ENCODE measurements at regions not wholly inside any gene's neighbourhood (a gene's known extent, or its start where the extent isn't known, plus 50 kb on each side); places are given as distances from the start of the nearest gene placed in this dataset.

DNA sequence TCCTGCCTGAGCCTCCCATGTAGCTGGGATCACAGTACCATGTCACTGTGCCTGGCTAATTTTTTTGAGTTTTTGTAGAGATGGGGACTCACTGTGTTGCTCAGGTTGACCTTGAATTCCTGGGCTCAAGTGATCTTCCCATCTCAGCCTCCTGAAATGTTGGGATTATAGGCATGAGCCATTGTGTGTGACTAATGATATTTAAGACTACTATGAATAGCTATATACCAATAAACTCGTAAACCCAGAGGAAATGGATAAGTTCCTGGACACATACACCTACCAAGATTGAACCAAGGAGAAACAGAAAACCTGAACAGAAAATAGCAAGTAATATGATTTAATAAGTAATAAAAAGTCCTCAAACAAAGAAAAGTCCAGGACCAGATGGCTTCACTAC lies 68.0 kb downstream of the TBR1 start:
- no peak for ATAC-seq
- H3K4me1 ChIP-seq (ENCODE audit: control insufficient read depth, insufficient read depth, low read length) = no peaks in the 10 kb centered on the region
- H3K9ac ChIP-seq (ENCODE audit: control insufficient read depth, insufficient read depth, low read length) = no peak overlapping the region
- no peaks in the 10 kb centered on the region for H3K36me3 ChIP-seq (ENCODE audit: control insufficient read depth in 2 of 2, insufficient read depth in 2 of 2, low read length in 1 of 2)
- ChIA-PET POLR2A (no interaction called here), CTCF (no interaction called here), RAD21 (ENCODE audit: unreplicated experiment) (no interaction called here), SMC1A (ENCODE audit: uncharacterized antibody, unreplicated experiment) (interaction anchor here (0.7 kb wide), 1 partner anchor 825 kb away, joined by 3 read pairs; no protein-coding TSS in a partner anchor)
- DNase-seq (ENCODE audit: low read depth, low spot score) = no peak
- intact Hi-C loops (cut with micrococcal nuclease; ENCODE audit: unreplicated experiment) = no loop called here
- H3K79me2 ChIP-seq (ENCODE audit: control insufficient read depth, insufficient read depth, low read length) = no peaks in the 10 kb centered on the region
- no peak for FAIRE-seq
- H2AFZ ChIP-seq (ENCODE audit: control insufficient read depth, low read depth, low read length) = no peak overlapping the region
- no peaks in the 10 kb centered on the region for H3K27me3 ChIP-seq (replicated peaks in 1 of 2; ENCODE audit: control insufficient read depth in 2 of 2, insufficient read depth in 2 of 2, low read length in 1 of 2)
- in situ Hi-C loops (cut with MboI) = no loop called here
- H3K27ac ChIP-seq (ENCODE audit: control insufficient read depth, insufficient read depth) = no peak overlapping the region
- no peak overlapping the region for H3K4me2 ChIP-seq (ENCODE audit: control insufficient read depth, insufficient read depth)
- no TSS peak for BruUV-seq (replicated peaks)
- no peaks in the 10 kb centered on the region; the same call in 2 of the 3 replicates for H3K9me3 ChIP-seq (replicated peaks; ENCODE audit: control insufficient read depth, insufficient read depth, low read length)
- H4K20me1 ChIP-seq (ENCODE audit: control insufficient read depth, insufficient read depth) = no peaks in the 10 kb centered on the region
- H3K4me3 ChIP-seq = no peak overlapping the region
- 0% methylated on average over 1 of the region's 1 CpG for WGBS (ENCODE audit: insufficient coverage, insufficient replicate concordance, low lambda C conversion rate, missing lambda C conversion rate)
- TF ChIP-seq NR2C2 (IDR thresholded peaks at IDR 0.05; ENCODE audit: borderline replicate concordance, control insufficient read depth, insufficient read length, low read depth) (no peak), SPI1 (IDR thresholded peaks at IDR 0.05; ENCODE audit: borderline replicate concordance, insufficient read depth, low read depth, low read length) (no peak), CEBPB (IDR thresholded peaks at IDR 0.05; ENCODE audit: borderline replicate concordance in 1 of 2, low read depth in 2 of 2, low read length in 2 of 2) (no peak), CREB1 (IDR thresholded peaks at IDR 0.05; ENCODE audit: low read depth) (no peak), SUZ12 (IDR thresholded peaks at IDR 0.05; ENCODE audit: unreplicated experiment) (no peak), RAD21 (IDR thresholded peaks at IDR 0.05; ENCODE audit: insufficient read depth, low read depth, low read length) (no peak), MTA2 (IDR thresholded peaks at IDR 0.05; ENCODE audit: low read depth) (no peak), TCF12 (IDR thresholded peaks at IDR 0.05; ENCODE audit: low read depth, low read length) (no peak), ATF2 (IDR thresholded peaks at IDR 0.05; ENCODE audit: low read length) (no peak), KAT2A (conservative IDR thresholded peaks at IDR 0.05; ENCODE audit: control insufficient read depth, low read depth, low read length) (no peak), FOXM1 (IDR thresholded peaks at IDR 0.05; ENCODE audit: low read depth, low read length) (no peak), IKZF1 (conservative IDR thresholded peaks at IDR 0.05) (no peak), ZNF274 (IDR thresholded peaks at IDR 0.05; ENCODE audit: insufficient read depth, insufficient read length) (no peak), SIN3A (IDR thresholded peaks at IDR 0.05; ENCODE audit: low read depth, low read length) (no peak)
- TF ChIP-seq, protein P1, sequence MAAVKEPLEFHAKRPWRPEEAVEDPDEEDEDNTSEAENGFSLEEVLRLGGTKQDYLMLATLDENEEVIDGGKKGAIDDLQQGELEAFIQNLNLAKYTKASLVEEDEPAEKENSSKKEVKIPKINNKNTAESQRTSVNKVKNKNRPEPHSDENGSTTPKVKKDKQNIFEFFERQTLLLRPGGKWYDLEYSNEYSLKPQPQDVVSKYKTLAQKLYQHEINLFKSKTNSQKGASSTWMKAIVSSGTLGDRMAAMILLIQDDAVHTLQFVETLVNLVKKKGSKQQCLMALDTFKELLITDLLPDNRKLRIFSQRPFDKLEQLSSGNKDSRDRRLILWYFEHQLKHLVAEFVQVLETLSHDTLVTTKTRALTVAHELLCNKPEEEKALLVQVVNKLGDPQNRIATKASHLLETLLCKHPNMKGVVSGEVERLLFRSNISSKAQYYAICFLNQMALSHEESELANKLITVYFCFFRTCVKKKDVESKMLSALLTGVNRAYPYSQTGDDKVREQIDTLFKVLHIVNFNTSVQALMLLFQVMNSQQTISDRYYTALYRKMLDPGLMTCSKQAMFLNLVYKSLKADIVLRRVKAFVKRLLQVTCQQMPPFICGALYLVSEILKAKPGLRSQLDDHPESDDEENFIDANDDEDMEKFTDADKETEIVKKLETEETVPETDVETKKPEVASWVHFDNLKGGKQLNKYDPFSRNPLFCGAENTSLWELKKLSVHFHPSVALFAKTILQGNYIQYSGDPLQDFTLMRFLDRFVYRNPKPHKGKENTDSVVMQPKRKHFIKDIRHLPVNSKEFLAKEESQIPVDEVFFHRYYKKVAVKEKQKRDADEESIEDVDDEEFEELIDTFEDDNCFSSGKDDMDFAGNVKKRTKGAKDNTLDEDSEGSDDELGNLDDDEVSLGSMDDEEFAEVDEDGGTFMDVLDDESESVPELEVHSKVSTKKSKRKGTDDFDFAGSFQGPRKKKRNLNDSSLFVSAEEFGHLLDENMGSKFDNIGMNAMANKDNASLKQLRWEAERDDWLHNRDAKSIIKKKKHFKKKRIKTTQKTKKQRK (IDR thresholded peaks at IDR 0.05; ENCODE audit: low read depth, low read length) = no peak
- TF ChIP-seq, protein P2, sequence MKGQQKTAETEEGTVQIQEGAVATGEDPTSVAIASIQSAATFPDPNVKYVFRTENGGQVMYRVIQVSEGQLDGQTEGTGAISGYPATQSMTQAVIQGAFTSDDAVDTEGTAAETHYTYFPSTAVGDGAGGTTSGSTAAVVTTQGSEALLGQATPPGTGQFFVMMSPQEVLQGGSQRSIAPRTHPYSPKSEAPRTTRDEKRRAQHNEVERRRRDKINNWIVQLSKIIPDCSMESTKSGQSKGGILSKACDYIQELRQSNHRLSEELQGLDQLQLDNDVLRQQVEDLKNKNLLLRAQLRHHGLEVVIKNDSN (IDR thresholded peaks at IDR 0.05; ENCODE audit: borderline replicate concordance, extremely low read length, insufficient read depth, low read depth, low read length) = no peak
- TF ChIP-seq, protein P3, sequence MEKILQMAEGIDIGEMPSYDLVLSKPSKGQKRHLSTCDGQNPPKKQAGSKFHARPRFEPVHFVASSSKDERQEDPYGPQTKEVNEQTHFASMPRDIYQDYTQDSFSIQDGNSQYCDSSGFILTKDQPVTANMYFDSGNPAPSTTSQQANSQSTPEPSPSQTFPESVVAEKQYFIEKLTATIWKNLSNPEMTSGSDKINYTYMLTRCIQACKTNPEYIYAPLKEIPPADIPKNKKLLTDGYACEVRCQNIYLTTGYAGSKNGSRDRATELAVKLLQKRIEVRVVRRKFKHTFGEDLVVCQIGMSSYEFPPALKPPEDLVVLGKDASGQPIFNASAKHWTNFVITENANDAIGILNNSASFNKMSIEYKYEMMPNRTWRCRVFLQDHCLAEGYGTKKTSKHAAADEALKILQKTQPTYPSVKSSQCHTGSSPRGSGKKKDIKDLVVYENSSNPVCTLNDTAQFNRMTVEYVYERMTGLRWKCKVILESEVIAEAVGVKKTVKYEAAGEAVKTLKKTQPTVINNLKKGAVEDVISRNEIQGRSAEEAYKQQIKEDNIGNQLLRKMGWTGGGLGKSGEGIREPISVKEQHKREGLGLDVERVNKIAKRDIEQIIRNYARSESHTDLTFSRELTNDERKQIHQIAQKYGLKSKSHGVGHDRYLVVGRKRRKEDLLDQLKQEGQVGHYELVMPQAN (conservative IDR thresholded peaks at IDR 0.05) = no peak

Data from GM12878 (cell line).